CD1c-positive myeloid dendritic cell (primary cell): ENCODE measurements at regions not wholly inside any gene's neighbourhood (a gene's known extent, or its start where the extent isn't known, plus 50 kb on each side); places are given as distances from the start of the nearest gene placed in this dataset.
"Not testable (repeated sequence)": the region's sequence is repeated elsewhere in the genome, so short reads cannot be mapped to it uniquely, and the experiment has no call there.

ENCODE experiments used
- DNase-seq: peaks from one replicate; pipeline ENCODE4 v3.0.0-alpha.2; 2016; ENCODE audit errors: extremely low spot score

- DNase-seq: no peak
These were observed 178.0 kb upstream of the AJAP1 start for GRCh38 chr1:4476394-4476793.

- no peak for DNase-seq
These were observed 173.0 kb upstream of the AJAP1 start for GRCh38 chr1:4481451-4481850.

GRCh38 chr1:4482526-4482925, 171.9 kb upstream of the AJAP1 start:
- DNase-seq: no peak

GRCh38 chr1:4483021-4483625, 171.3 kb upstream of the AJAP1 start:
- DNase-seq: no peak

- DNase-seq: no peak
These were observed 169.0 kb upstream of the AJAP1 start for GRCh38 chr1:4485398-4485797.

- DNase-seq: no peak
These were observed 168.5 kb upstream of the AJAP1 start for GRCh38 chr1:4485878-4486277.

GRCh38 chr1:4486408-4487120, 167.8 kb upstream of the AJAP1 start:
- no peak for DNase-seq

GRCh38 chr1:4488018-4488417, 166.4 kb upstream of the AJAP1 start:
- no peak for DNase-seq

GRCh38 chr1:4489486-4489885, 164.9 kb upstream of the AJAP1 start:
- DNase-seq: no peak

GRCh38 chr1:4489992-4490391, 164.4 kb upstream of the AJAP1 start:
- DNase-seq: not testable (repeated sequence)

- no peak for DNase-seq
These were observed 160.4 kb upstream of the AJAP1 start for GRCh38 chr1:4494027-4494426.

GRCh38 chr1:4494558-4494957, 159.9 kb upstream of the AJAP1 start:
- no peak for DNase-seq

- no peak for DNase-seq
These were observed 158.6 kb upstream of the AJAP1 start for GRCh38 chr1:4495809-4496208.

GRCh38 chr1:4500441-4500840, 154.0 kb upstream of the AJAP1 start:
- no peak for DNase-seq

GRCh38 chr1:4506591-4506990, 147.8 kb upstream of the AJAP1 start:
- no peak for DNase-seq

GRCh38 chr1:4509206-4509605, 145.2 kb upstream of the AJAP1 start:
- no peak for DNase-seq

- no peak for DNase-seq
These were observed 144.1 kb upstream of the AJAP1 start for GRCh38 chr1:4510276-4510691.

- DNase-seq: no peak
These were observed 143.0 kb upstream of the AJAP1 start for GRCh38 chr1:4511374-4511773.

GRCh38 chr1:4512636-4513035, 141.8 kb upstream of the AJAP1 start:
- no peak for DNase-seq

- DNase-seq: no peak
These were observed 140.7 kb upstream of the AJAP1 start for GRCh38 chr1:4513685-4514084.

GRCh38 chr1:4515727-4516289, 138.6 kb upstream of the AJAP1 start:
- DNase-seq: no peak

- no peak for DNase-seq
These were observed 137.8 kb upstream of the AJAP1 start for GRCh38 chr1:4516596-4516995.

- no peak for DNase-seq
These were observed 137.0 kb upstream of the AJAP1 start for GRCh38 chr1:4517186-4517954.
